Heart left ventricle (tissue), 13 donors: ENCODE measurements at regions not wholly inside any gene's neighbourhood (a gene's known extent, or its start where the extent isn't known, plus 50 kb on each side); places are given as distances from the start of the nearest gene placed in this dataset.

Experiments
- POLR2A ChIP-seq, 2 donors: fragments of 450-650 bp; IDR thresholded peaks; one replicate each; pipeline ENCODE4 v1.6.1; 2017; ENCODE audit warnings: antibody characterized with exemption in 2 of 2, mild to moderate bottlenecking in 2 of 2, moderate library complexity in 2 of 2
- TF ChIP-seq, protein P1 (sequence below), 12 donors: fragments of 200-600 bp; sonication (generic) in 4 of 12; IDR thresholded peaks; one replicate each; pipeline versions ENCODE4 v1.5.0 to v1.8.0; 2018 to 2022; ENCODE audit warnings: antibody characterized with exemption in 12 of 12, mild to moderate bottlenecking in 5 of 12
- donor health status: ischemic (EF 13 %, LVEDD 7.1; RV severe dilation, severe dysfunction).
- donor health status: DM: no; HTN: yes; CAD: no.
- donor health status: DM: no; HTN: no; CAD: no.
- donor health status: ischemic (EF 25% LVEDD 6.9; RV normal size, moderate dysfunction).
- donor health status: ischemic (EF 25% LVEDD 5.7; RV mildly dilated, moderate dysfunction).
- donor health status: ischemic (EF 35%, LVEDD 5.7; RV mildly dilated, moderate dysfunction).
- donor health status: nonischemic (EF 11% LVEDD 7.7; RV severe dilation, severe dysfunction).
- donor health status: DM: yes; HTN: yes; CAD: no.
- donor health status: PGD.
- donor health status: ischemic (EF 29% LVEDD 5.4; RV normal size, mild dysfunction).
- donor health status: nonischemic (EF 23%, LVEDD 6.1; RV moderate dilation, normal function).

DNA sequence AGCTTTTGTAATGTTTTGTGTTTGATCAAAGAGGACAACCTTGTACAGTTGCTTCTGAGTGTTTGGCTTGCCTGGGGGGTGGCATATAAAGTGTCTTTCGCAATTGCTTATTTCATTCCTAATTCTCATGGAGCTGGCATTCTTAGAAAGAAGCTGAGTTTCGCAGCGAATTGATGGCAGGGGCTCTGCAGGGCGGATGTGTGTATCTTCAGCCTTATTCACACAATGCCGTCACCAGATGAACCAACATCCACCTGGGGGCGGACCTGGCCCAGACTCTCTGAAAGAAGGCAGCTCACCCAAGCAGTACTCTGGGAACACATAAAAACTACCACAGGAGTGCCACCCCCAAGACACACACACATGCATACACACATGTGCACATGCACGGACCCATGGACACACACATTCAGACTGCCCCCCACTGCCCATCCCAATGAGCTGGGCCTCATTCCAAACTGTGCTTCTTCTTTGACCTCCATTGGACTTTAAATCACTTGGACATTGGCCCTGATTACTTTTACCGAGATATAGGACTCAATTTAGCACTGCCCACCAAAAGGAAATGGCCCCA, 55.4 kb upstream of the FOXQ1 start:
- TF ChIP-seq, protein P1, sequence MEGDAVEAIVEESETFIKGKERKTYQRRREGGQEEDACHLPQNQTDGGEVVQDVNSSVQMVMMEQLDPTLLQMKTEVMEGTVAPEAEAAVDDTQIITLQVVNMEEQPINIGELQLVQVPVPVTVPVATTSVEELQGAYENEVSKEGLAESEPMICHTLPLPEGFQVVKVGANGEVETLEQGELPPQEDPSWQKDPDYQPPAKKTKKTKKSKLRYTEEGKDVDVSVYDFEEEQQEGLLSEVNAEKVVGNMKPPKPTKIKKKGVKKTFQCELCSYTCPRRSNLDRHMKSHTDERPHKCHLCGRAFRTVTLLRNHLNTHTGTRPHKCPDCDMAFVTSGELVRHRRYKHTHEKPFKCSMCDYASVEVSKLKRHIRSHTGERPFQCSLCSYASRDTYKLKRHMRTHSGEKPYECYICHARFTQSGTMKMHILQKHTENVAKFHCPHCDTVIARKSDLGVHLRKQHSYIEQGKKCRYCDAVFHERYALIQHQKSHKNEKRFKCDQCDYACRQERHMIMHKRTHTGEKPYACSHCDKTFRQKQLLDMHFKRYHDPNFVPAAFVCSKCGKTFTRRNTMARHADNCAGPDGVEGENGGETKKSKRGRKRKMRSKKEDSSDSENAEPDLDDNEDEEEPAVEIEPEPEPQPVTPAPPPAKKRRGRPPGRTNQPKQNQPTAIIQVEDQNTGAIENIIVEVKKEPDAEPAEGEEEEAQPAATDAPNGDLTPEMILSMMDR (IDR thresholded peaks at IDR 0.05) = no peak
- no peak for TF ChIP-seq POLR2A (IDR thresholded peaks at IDR 0.05)
